Osteoblast (primary cell): ENCODE measurements at regions not wholly inside any gene's neighbourhood (a gene's known extent, or its start where the extent isn't known, plus 50 kb on each side); places are given as distances from the start of the nearest gene placed in this dataset.

Experiments used
- DNase-seq: peaks from one replicate; pipeline ENCODE4 v3.0.0; 2011; ENCODE audit warnings: low spot score, mixed read lengths; ENCODE audit not compliant: insufficient read length; ENCODE audit errors: missing footprints
- H2AFZ ChIP-seq: 2 replicates; pipeline ENCODE4 v1.6.0; 2011; ENCODE audit warnings: mild to moderate bottlenecking, low read length
- H3K27ac ChIP-seq: 2 replicates; pipeline ENCODE4 v1.5.1; 2011; ENCODE audit warnings: mild to moderate bottlenecking, low read depth, low read length, moderate library complexity
- H3K27me3 ChIP-seq: 2 replicates; pipeline ENCODE4 v1.6.0; 2012; ENCODE audit warnings: mild to moderate bottlenecking, control low read depth, inconsistent platforms, low read length, moderate library complexity; ENCODE audit not compliant: insufficient read depth
- H3K36me3 ChIP-seq: 2 replicates; pipeline ENCODE4 v1.5.1; 2011; ENCODE audit warnings: mild to moderate bottlenecking, low read length, control low read depth, moderate library complexity; ENCODE audit not compliant: insufficient read depth
- H3K4me1 ChIP-seq: 2 replicates; pipeline ENCODE4 v1.5.1; 2011; ENCODE audit warnings: mild to moderate bottlenecking, low read length, control low read depth, moderate library complexity; ENCODE audit not compliant: insufficient read depth
- H3K4me2 ChIP-seq: 2 replicates; pipeline ENCODE4 v1.6.0; 2011; ENCODE audit warnings: mild to moderate bottlenecking, low read length; ENCODE audit not compliant: insufficient read depth
- H3K4me3 ChIP-seq: fragments of 200-600 bp; sonication (generic); 3 replicates; pipeline ENCODE4 v1.5.1; 2012; ENCODE audit warnings: mild to moderate bottlenecking, low read length, inconsistent platforms; ENCODE audit not compliant: insufficient read depth
- H3K79me2 ChIP-seq: 2 replicates; pipeline ENCODE4 v1.6.0; 2012; ENCODE audit warnings: mild to moderate bottlenecking, low read length, control low read depth, inconsistent platforms; ENCODE audit not compliant: insufficient read depth
- H3K9me3 ChIP-seq: 2 replicates; pipeline ENCODE4 v1.5.1; 2011; ENCODE audit warnings: low read depth, low read length, control low read depth
- H4K20me1 ChIP-seq: 2 replicates; pipeline ENCODE4 v1.6.0; 2012; ENCODE audit warnings: mild to moderate bottlenecking, low read length, control low read depth; ENCODE audit not compliant: insufficient read depth
- CTCF ChIP-seq: IDR thresholded peaks from 2 replicates; pipeline ENCODE4 v1.5.1; 2011; ENCODE audit warnings: mild to moderate bottlenecking, low read depth, low read length, moderate library complexity; ENCODE audit errors: extremely low read depth

- peak; percentile 51 for TF ChIP-seq CTCF
- Histone ChIP-seq H3K4me2 (no peak overlapping the region), H3K27ac (no peak overlapping the region), H3K27me3 (no peaks in the 10 kb centered on the region), H2AFZ (no peak overlapping the region), H3K9me3 (no peaks in the 10 kb centered on the region), H3K4me3 (no peak overlapping the region), H3K4me1 (peaks cover 22% of the 10 kb centered on the region), H3K36me3 (no peaks in the 10 kb centered on the region), H3K79me2 (no peaks in the 10 kb centered on the region), H4K20me1 (no peaks in the 10 kb centered on the region)
- no peak for DNase-seq
Observed at GRCh38 chr2:105521176-105521575, 122.3 kb upstream of the FHL2 start.

GRCh38 chr2:105519516-105519915 lies 120.7 kb upstream of the FHL2 start:
- peak; percentile 46 for TF ChIP-seq CTCF
- H3K79me2 ChIP-seq, result no peaks in the 10 kb centered on the region
- H3K27me3 ChIP-seq, result no peaks in the 10 kb centered on the region
- H2AFZ ChIP-seq, result no peak overlapping the region
- no peak overlapping the region for H3K4me2 ChIP-seq
- H3K4me1 ChIP-seq, result peaks cover 22% of the 10 kb centered on the region
- no peak overlapping the region for H3K27ac ChIP-seq
- H3K9me3 ChIP-seq, result no peaks in the 10 kb centered on the region
- H3K36me3 ChIP-seq, result no peaks in the 10 kb centered on the region
- no peak for DNase-seq
- no peak overlapping the region for H3K4me3 ChIP-seq
- H4K20me1 ChIP-seq, result no peaks in the 10 kb centered on the region

- Histone ChIP-seq H2AFZ (no peak overlapping the region), H3K27me3 (peaks cover 1% of the 10 kb centered on the region), H3K9me3 (no peaks in the 10 kb centered on the region), H3K4me2 (no peak overlapping the region), H3K4me3 (no peak overlapping the region), H4K20me1 (no peaks in the 10 kb centered on the region), H3K36me3 (no peaks in the 10 kb centered on the region), H3K79me2 (no peaks in the 10 kb centered on the region), H3K4me1 (peaks cover 22% of the 10 kb centered on the region), H3K27ac (peak overlapping the region; percentile 9)
- TF ChIP-seq CTCF, result no peak
- no peak for DNase-seq
Observed at GRCh38 chr2:105518897-105519296, 120.0 kb upstream of the FHL2 start.

- TF ChIP-seq CTCF, result no peak
- H3K27ac ChIP-seq, result peak overlapping the region; percentile 15
- DNase-seq, result peak; percentile 86
Observed at GRCh38 chr2:105517814-105518705, 119.2 kb upstream of the FHL2 start.

More at GRCh38 chr2:105517814-105518705, 119.2 kb upstream of the FHL2 start:
- Histone ChIP-seq H3K4me2 (no peak overlapping the region), H3K9me3 (no peaks in the 10 kb centered on the region), H3K4me1 (peaks cover 22% of the 10 kb centered on the region), H3K36me3 (no peaks in the 10 kb centered on the region), H3K4me3 (no peak overlapping the region), H4K20me1 (no peaks in the 10 kb centered on the region), H3K27me3 (peaks cover 4% of the 10 kb centered on the region), H3K79me2 (no peaks in the 10 kb centered on the region), H2AFZ (no peak overlapping the region)
